ENCODE measurements at regions not wholly inside any gene's neighbourhood (a gene's known extent, or its start where the extent isn't known, plus 50 kb on each side); places are given as distances from the start of the nearest gene placed in this dataset.

DNA sequence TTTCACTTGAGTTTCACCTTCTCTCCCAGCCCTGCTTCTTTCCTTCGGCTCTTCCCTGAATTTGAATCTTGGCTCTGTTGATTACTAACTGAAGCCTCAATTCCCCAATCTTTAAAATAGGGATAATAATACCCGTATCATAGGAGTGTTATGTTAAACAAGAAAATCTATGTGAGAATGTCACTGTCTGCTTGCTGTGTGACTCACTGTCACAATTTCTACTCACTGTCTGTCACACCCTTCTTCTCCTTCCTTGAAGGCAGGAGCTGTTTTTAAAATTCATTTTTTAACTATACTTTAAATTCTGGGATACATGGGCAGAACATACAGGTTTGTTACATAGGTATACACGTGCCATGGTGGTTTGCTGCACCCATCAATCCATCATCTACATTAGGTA is 141.6 kb upstream of the CXCR4 start:
- no peak for DNase-seq (ENCODE audit: low read depth)
- TF ChIP-seq, protein P1, sequence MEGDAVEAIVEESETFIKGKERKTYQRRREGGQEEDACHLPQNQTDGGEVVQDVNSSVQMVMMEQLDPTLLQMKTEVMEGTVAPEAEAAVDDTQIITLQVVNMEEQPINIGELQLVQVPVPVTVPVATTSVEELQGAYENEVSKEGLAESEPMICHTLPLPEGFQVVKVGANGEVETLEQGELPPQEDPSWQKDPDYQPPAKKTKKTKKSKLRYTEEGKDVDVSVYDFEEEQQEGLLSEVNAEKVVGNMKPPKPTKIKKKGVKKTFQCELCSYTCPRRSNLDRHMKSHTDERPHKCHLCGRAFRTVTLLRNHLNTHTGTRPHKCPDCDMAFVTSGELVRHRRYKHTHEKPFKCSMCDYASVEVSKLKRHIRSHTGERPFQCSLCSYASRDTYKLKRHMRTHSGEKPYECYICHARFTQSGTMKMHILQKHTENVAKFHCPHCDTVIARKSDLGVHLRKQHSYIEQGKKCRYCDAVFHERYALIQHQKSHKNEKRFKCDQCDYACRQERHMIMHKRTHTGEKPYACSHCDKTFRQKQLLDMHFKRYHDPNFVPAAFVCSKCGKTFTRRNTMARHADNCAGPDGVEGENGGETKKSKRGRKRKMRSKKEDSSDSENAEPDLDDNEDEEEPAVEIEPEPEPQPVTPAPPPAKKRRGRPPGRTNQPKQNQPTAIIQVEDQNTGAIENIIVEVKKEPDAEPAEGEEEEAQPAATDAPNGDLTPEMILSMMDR (conservative IDR thresholded peaks at IDR 0.05; ENCODE audit: low read depth, low read length) = no peak

DNA sequence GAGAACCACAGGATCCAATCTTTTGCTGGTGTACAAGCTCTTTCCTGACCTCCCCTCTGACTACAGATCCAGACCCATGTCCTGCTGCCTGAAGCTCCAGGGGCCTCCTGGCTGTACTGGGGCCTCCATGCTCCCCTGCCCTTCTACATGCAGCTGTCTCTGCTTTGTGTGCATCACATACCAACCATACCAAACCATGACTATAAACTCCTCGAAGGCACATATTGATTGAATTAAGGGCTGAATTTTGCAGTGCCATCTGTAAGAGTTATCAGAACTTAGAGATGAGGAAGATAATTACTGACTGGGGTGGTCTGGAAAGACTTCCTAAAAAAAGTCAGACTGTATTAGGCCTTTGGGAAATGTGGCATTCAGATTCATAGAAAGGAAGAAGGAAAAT is 139.9 kb upstream of the CXCR4 start:
- H3K4me3 ChIP-seq (ENCODE audit: low read depth, low read length) = no peak overlapping the region
- TF ChIP-seq, protein P1 (conservative IDR thresholded peaks at IDR 0.05; ENCODE audit: low read depth, low read length) = no peak
- no peak for DNase-seq (ENCODE audit: low read depth)

More for the DNA sequence above, 141.6 kb upstream of the CXCR4 start:
- H3K4me3 ChIP-seq (ENCODE audit: low read depth, low read length) = no peak overlapping the region

DNA sequence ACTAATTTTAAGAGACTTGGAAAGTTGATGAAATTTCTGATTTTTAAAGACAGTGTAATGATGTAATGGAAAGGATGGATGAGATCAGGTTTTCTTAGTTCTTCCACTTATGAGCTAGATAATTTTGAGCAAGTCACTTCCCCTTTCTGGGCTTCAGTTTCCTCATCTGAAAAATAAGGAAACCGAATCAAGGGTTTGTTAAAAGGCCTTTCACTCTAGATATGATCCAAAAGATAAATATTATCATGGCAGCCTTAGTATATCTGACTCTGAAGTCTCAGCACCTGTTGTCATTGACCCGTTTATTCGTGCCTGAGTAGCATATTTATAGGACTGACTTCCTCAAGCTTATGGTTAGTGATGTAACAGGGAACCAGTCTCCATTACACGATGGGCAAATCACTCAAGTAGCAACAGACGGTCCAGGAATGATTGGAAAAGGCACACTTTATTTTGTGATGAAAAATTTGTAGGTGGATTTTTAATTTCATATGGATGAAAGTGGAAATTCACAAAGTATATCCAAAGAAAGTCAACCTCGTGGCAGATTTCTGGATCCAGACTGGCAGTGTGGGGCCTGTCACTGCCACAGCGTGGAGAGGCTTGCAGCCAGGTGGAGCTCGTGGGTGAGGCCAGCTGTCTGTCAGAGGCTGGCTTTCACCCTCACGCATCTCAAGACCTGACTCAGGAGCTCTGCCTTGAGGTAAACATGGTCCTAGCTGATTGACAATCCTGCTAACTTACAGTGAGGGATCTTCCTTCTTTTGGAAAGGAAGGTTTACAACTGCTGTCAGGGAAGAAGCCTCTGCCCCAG is 137.9 kb upstream of the CXCR4 start:
- no peak overlapping the region for H3K4me3 ChIP-seq (ENCODE audit: low read depth, low read length)
- no peak for DNase-seq (ENCODE audit: low read depth)
- TF ChIP-seq, protein P1 (conservative IDR thresholded peaks at IDR 0.05; ENCODE audit: low read depth, low read length) = no peak

DNA sequence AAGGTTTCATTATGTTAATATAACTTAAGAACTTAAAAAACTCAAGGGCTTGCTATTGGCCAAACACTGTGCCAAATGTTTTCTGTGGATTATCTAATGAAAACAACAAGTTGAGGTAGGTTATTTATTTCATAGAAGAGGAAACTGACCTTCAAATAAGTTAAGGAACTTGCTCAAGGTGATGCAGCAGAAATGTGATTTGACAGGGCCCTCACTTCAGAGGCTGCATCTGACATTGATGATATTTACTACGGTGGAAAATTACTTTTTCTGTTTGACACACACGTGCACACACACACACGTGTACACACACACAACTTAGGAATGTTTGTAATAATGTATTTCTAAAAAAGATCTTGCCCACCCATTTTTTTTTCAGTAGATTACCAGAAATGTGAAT is 137.2 kb upstream of the CXCR4 start:
- H3K4me3 ChIP-seq (ENCODE audit: low read depth, low read length) = no peak overlapping the region
- TF ChIP-seq, protein P1 (conservative IDR thresholded peaks at IDR 0.05; ENCODE audit: low read depth, low read length) = no peak

DNA sequence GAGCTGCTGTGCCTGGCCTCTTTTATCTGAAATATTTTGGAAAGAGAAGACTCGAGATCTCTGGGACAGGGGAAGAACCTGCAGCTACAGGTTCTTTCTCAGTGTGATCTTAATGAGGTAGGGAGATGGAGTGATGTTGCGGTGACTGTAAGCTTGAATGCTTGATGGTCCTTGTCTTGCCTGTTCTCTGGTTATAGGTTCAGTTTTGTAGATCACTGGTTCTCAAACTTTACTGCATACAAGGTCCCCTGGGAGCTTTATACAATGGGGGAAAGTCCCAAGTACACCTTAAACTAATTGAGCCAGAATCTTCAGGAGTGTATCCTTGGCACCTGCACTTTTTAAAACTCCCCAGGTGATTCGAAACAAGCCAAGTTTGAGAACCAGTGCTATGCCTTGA is 136.7 kb upstream of the CXCR4 start:
- TF ChIP-seq, protein P1 (conservative IDR thresholded peaks at IDR 0.05; ENCODE audit: low read depth, low read length) = no peak
- DNase-seq (ENCODE audit: low read depth) = no peak
- H3K4me3 ChIP-seq (ENCODE audit: low read depth, low read length) = no peak overlapping the region

More for the DNA sequence above, 137.2 kb upstream of the CXCR4 start:
- no peak for DNase-seq (ENCODE audit: low read depth)

DNA sequence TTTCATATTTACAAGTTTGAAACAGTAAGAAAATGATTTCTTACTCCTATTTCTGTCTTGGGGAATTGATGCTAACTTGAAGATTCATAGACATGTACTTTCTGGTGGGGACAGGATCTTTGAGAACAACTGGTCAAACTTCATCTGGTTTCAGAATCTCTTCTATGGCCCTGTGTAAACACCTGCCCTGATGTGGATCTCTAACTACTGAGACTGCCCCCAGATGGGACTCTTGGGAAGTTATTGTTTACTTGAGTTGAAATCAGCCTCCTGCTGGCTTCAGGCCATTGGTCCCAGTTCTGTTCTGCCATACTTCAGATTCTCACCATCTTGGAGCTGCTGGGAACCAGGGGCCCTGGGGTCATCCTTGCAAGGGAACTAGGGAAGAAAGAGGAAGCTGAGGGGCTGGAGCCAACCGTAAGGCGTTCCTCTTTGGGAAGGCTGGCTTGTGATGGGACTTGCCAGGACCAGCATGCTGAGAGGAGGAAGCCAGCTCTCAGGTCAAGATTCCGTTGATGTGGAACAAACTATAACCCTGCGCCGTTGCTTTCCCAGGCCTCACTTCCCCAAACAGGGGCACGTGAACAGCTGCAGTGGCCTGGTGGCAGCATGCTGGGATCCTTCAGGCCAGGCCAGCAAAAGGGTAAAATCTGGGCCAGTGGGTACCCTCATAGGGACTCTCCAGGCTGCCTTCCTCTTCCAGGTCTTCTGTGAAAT is 135.5 kb upstream of the CXCR4 start:
- no peak overlapping the region for H3K4me3 ChIP-seq (ENCODE audit: low read depth, low read length)
- DNase-seq (ENCODE audit: low read depth) = no peak
- TF ChIP-seq, protein P1 (conservative IDR thresholded peaks at IDR 0.05; ENCODE audit: low read depth, low read length) = no peak
